WTC11 (cell line): ENCODE measurements at regions not wholly inside any gene's neighbourhood (a gene's known extent, or its start where the extent isn't known, plus 50 kb on each side); places are given as distances from the start of the nearest gene placed in this dataset.

ENCODE experiments used
- ATAC-seq: fragments of 200-7000 bp; cut with Tn5 transposase; 2 replicates; pipeline ENCODE4 v1.10.0; 2021; ENCODE audit warnings: mild to moderate bottlenecking, moderate library complexity
- CTCF ChIA-PET: fragments of 300-600 bp; sonication (Branson Sonifier 250); formaldehyde crosslinking; loops from one replicate; lab custom pipeline; 2021; ENCODE audit warnings: antibody characterized with exemption; lab: Charles Lee
- POLR2A ChIA-PET: fragments of 350-600 bp; sonication (Branson Sonifier 250); formaldehyde crosslinking; loops from one replicate; lab custom pipeline; 2021; ENCODE audit warnings: antibody characterized with exemption; lab: Charles Lee
- DNase-seq: peaks from one replicate; pipeline ENCODE4 v3.0.0; 2021; ENCODE audit warnings: low spot score
- H3K27ac Mint-ChIP-seq: 2 replicates; pipeline ENCODE4 v1.8.0; 2021; ENCODE audit warnings: mixed read lengths
- H3K27me3 Mint-ChIP-seq: 2 replicates; pipeline ENCODE4 v1.8.0; 2021; ENCODE audit warnings: low read depth, mild to moderate bottlenecking, moderate library complexity, mixed read lengths
- H3K36me3 Mint-ChIP-seq: 2 replicates; pipeline ENCODE4 v1.8.0; 2021; ENCODE audit warnings: mixed read lengths
- H3K4me1 Mint-ChIP-seq: 2 replicates; pipeline ENCODE4 v1.8.0; 2022; ENCODE audit warnings: mixed read lengths
- H3K4me3 Mint-ChIP-seq: 2 replicates; pipeline ENCODE4 v1.8.0; 2021; ENCODE audit warnings: mild to moderate bottlenecking, moderate library complexity, mixed read lengths
- H3K9me3 Mint-ChIP-seq: 2 replicates; pipeline ENCODE4 v1.8.0; 2021; ENCODE audit warnings: mixed read lengths
- CREB1 ChIP-seq: sonication (generic); formaldehyde crosslinking; IDR thresholded peaks from 2 replicates; pipeline ENCODE4 v1.8.0; 2023; ENCODE audit warnings: mild to moderate bottlenecking, missing genetic modification reagents
- CTCF ChIP-seq: fragments of 200-600 bp; IDR thresholded peaks from 2 replicates; pipeline ENCODE4 v1.8.0; 2022; ENCODE audit warnings: antibody characterized with exemption
- ETV6 ChIP-seq: sonication (generic); formaldehyde crosslinking; IDR thresholded peaks from 2 replicates; pipeline ENCODE4 v1.8.1; 2022; ENCODE audit warnings: mild to moderate bottlenecking, missing genetic modification reagents
- FOXJ3 ChIP-seq: sonication (generic); formaldehyde crosslinking; IDR thresholded peaks from 2 replicates; pipeline ENCODE4 v1.9.0; 2021; ENCODE audit warnings: missing genetic modification reagents, mild to moderate bottlenecking, borderline replicate concordance
- HMGA2 ChIP-seq: fragments of 250-450 bp; sonication (Bioruptor Pico); IDR thresholded peaks from 2 replicates; pipeline ENCODE4 v1.4.0; 2021; ENCODE audit warnings: mild to moderate bottlenecking, moderate library complexity
- IRF1 ChIP-seq: sonication (generic); formaldehyde crosslinking; IDR thresholded peaks from 2 replicates; pipeline ENCODE4 v1.8.0; 2023; ENCODE audit warnings: missing genetic modification reagents
- RORB ChIP-seq: fragments of 250-450 bp; sonication (Bioruptor Pico); IDR thresholded peaks from 2 replicates; pipeline ENCODE4 v1.9.0; 2021; ENCODE audit warnings: mild to moderate bottlenecking
- SMAD4 ChIP-seq: sonication (generic); formaldehyde crosslinking; IDR thresholded peaks from 2 replicates; pipeline ENCODE4 v1.8.0; 2022; ENCODE audit warnings: mild to moderate bottlenecking, missing genetic modification reagents
- USF1 ChIP-seq: sonication (generic); formaldehyde crosslinking; IDR thresholded peaks from 2 replicates; pipeline ENCODE4 v1.8.0; 2022; ENCODE audit warnings: mild to moderate bottlenecking, missing genetic modification reagents
- ZNF219 ChIP-seq: sonication (generic); formaldehyde crosslinking; IDR thresholded peaks from 2 replicates; pipeline ENCODE4 v1.8.0; 2023; ENCODE audit warnings: missing genetic modification reagents, mild to moderate bottlenecking, borderline replicate concordance
- ZNF317 ChIP-seq: sonication (generic); formaldehyde crosslinking; IDR thresholded peaks from 2 replicates; pipeline ENCODE4 v1.8.1; 2023; ENCODE audit warnings: low read depth, mild to moderate bottlenecking, moderate library complexity, missing genetic modification reagents, borderline replicate concordance
- ZNF416 ChIP-seq: fragments of 250-450 bp; sonication (Bioruptor Pico); IDR thresholded peaks from 2 replicates; pipeline ENCODE4 v1.9.0; 2021; ENCODE audit warnings: mild to moderate bottlenecking, inconsistent platforms
- ZNF512 ChIP-seq: sonication (generic); formaldehyde crosslinking; IDR thresholded peaks from 2 replicates; pipeline ENCODE4 v1.8.1; 2022; ENCODE audit warnings: missing genetic modification reagents, borderline replicate concordance
- ZNF532 ChIP-seq: fragments of 250-450 bp; sonication (Bioruptor Pico); IDR thresholded peaks from 2 replicates; pipeline ENCODE4 v1.9.0; 2021; ENCODE audit warnings: mild to moderate bottlenecking, borderline replicate concordance
- ZNF671 ChIP-seq: fragments of 250-450 bp; sonication (Bioruptor Pico); IDR thresholded peaks from 2 replicates; pipeline ENCODE4 v1.8.0; 2021; ENCODE audit warnings: mild to moderate bottlenecking
- TF ChIP-seq, protein P1 (sequence below): fragments of 250-450 bp; sonication (Bioruptor Pico); IDR thresholded peaks from 2 replicates; pipeline ENCODE4 v2.1.2; 2022; ENCODE audit warnings: mild to moderate bottlenecking, moderate library complexity
- TF ChIP-seq, protein P2 (sequence below): sonication (generic); formaldehyde crosslinking; IDR thresholded peaks from 2 replicates; pipeline ENCODE4 v1.8.1; 2022; ENCODE audit warnings: low read depth, missing genetic modification reagents, borderline replicate concordance

DNA sequence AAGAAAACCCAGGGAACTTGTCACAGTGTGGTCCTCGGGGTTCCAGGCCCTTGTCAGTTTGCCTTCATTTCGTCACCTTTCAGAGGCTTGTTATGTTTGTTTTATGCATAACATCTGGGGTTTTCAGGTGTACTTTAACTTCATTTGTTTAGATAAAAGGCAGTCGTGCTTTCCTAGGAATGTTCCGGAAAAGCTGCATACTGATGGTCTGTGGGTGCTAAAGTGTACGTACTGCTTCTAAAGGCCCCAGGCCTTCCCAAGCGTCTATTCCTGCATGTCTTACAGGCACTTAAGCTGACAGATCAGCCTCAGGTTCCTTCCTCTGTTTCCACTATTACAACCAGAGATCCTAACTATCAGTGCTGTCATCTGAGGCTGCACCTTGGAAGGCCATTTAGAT, 95.6 kb upstream of the ANKH start (continued):
- TF ChIP-seq, protein P1, sequence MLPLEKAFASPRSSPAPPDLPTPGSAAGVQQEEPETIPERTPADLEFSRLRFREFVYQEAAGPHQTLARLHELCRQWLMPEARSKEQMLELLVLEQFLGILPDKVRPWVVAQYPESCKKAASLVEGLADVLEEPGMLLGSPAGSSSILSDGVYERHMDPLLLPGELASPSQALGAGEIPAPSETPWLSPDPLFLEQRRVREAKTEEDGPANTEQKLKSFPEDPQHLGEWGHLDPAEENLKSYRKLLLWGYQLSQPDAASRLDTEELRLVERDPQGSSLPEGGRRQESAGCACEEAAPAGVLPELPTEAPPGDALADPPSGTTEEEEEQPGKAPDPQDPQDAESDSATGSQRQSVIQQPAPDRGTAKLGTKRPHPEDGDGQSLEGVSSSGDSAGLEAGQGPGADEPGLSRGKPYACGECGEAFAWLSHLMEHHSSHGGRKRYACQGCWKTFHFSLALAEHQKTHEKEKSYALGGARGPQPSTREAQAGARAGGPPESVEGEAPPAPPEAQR (CRISPR knock-in tag), result no peak
- TF ChIP-seq CTCF (no peak), ZNF512 (no peak), ZNF317 (no peak)

DNA sequence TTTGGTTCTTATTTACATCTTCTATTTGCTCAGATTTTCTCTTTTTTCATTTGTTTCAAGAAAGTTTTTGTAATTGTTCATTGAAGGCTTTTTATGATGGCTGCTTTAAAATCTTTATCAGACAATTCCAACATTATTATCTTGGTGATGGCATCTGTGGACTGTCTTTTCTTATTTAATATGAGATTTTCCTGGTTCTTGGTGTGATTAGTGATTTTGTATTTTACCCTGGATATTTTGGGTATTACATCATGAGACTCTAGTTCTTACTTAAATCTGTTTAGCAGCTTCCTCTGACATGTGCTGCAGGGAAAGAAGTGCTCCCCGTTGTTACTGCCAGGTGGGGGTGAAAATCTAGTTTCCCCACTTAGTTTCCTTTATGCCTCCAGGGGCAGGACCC, 94.2 kb upstream of the ANKH start:
- CTCF ChIA-PET, result no interaction called here
- no peak for DNase-seq
- no peaks in the 10 kb centered on the region for H3K4me1 Mint-ChIP-seq
- no peak for TF ChIP-seq SMAD4 (CRISPR knock-in tag)
- no peak for TF ChIP-seq ZNF671 (CRISPR knock-in tag)
- no peak for TF ChIP-seq IRF1 (CRISPR knock-in tag)
- TF ChIP-seq, all 79 proteins: peak for 0
- H3K9me3 Mint-ChIP-seq, result peaks cover 9% of the 10 kb centered on the region
- H3K27ac Mint-ChIP-seq, result no peak overlapping the region
- POLR2A ChIA-PET, result interaction anchor here (0.6 kb wide), 1 partner anchor 813 kb away, joined by 3 read pairs; no protein-coding TSS in a partner anchor
- ATAC-seq, result no peak
- H3K27me3 Mint-ChIP-seq, result no peaks in the 10 kb centered on the region; the same call in 1 of the 2 replicates
- no peaks in the 10 kb centered on the region for H3K36me3 Mint-ChIP-seq
- H3K4me3 Mint-ChIP-seq, result no peak overlapping the region

DNA sequence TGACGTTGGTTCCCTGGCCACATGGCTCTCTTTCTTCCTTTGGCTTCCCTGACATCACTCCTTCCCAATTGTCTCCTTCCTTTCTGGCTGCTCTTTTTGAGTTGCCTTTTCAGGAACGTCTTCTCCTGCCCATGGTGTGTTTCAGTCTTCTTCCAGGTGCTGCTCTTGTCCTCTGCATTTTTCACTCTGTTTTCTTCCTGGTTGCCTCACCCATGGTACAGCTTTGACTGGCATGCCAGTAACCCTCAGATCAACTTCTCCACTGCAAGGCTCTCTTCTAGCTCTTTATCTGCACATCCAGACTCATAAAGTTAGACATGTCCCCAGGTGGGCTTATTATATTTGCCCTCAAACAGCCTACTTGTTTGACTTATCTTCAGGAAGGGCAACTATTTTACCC, 91.0 kb upstream of the ANKH start:
- no peak for ATAC-seq
- CTCF ChIA-PET, result no interaction called here
- Mint-ChIP-seq H3K27ac (no peak overlapping the region), H3K4me3 (no peak overlapping the region), H3K36me3 (no peaks in the 10 kb centered on the region), H3K9me3 (peaks cover 15% of the 10 kb centered on the region)
- no peak for DNase-seq
- POLR2A ChIA-PET, result no interaction called here
- TF ChIP-seq, protein P2, sequence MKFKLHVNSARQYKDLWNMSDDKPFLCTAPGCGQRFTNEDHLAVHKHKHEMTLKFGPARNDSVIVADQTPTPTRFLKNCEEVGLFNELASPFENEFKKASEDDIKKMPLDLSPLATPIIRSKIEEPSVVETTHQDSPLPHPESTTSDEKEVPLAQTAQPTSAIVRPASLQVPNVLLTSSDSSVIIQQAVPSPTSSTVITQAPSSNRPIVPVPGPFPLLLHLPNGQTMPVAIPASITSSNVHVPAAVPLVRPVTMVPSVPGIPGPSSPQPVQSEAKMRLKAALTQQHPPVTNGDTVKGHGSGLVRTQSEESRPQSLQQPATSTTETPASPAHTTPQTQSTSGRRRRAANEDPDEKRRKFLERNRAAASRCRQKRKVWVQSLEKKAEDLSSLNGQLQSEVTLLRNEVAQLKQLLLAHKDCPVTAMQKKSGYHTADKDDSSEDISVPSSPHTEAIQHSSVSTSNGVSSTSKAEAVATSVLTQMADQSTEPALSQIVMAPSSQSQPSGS, result no peak
- TF ChIP-seq ZNF317 (no peak), CREB1 (no peak), HMGA2 (CRISPR knock-in tag) (no peak), ETV6 (CRISPR knock-in tag) (no peak)
- TF ChIP-seq, all 79 proteins: peak for 0
- Mint-ChIP-seq H3K4me1 (peaks cover 9% of the 10 kb centered on the region), H3K27me3 (no peaks in the 10 kb centered on the region; the same call in 1 of the 2 replicates)

GRCh38 chr5:14960120-14960462, 88.5 kb upstream of the ANKH start:
- Mint-ChIP-seq H3K27me3 (no peaks in the 10 kb centered on the region; the same call in 1 of the 2 replicates), H3K36me3 (no peaks in the 10 kb centered on the region), H3K4me3 (no peak overlapping the region), H3K4me1 (peaks cover 25% of the 10 kb centered on the region), H3K9me3 (peaks cover 15% of the 10 kb centered on the region), H3K27ac (no peak overlapping the region)
- DNase-seq (no peak), ATAC-seq (no peak)
- ChIA-PET CTCF (no interaction called here), POLR2A (no interaction called here)
- TF ChIP-seq FOXJ3, result no peak
- TF ChIP-seq CTCF, result no peak
- TF ChIP-seq ZNF416 (CRISPR knock-in tag), result no peak
- no peak for TF ChIP-seq ZNF219 (CRISPR knock-in tag)
- no peak for TF ChIP-seq RORB (CRISPR knock-in tag)
- no peak for TF ChIP-seq ZNF532 (CRISPR knock-in tag)
- no peak for TF ChIP-seq USF1 (CRISPR knock-in tag)
